Left ventricle myocardium inferior (tissue), 1 donor: ENCODE measurements at regions not wholly inside any gene's neighbourhood (a gene's known extent, or its start where the extent isn't known, plus 50 kb on each side); places are given as distances from the start of the nearest gene placed in this dataset.

Experiments used
- DNase-seq: peaks from one replicate; pipeline ENCODE4 v3.0.0-alpha.2; 2020
- H3K27ac ChIP-seq: fragments of 200-600 bp; replicated peaks from 2 replicates; pipeline ENCODE4 v1.8.0; 2021
- H3K27me3 ChIP-seq: fragments of 200-600 bp; 2 replicates; pipeline ENCODE4 v1.8.0; 2021; ENCODE audit warnings: low read depth
- H3K36me3 ChIP-seq: fragments of 200-600 bp; 2 replicates; pipeline ENCODE4 v1.8.0; 2021
- H3K4me1 ChIP-seq: fragments of 200-600 bp; 2 replicates; pipeline ENCODE4 v1.8.0; 2021
- H3K4me3 ChIP-seq: fragments of 200-600 bp; 2 replicates; pipeline ENCODE4 v1.8.0; 2021; ENCODE audit warnings: mild to moderate bottlenecking, moderate library complexity
- H3K9me3 ChIP-seq: fragments of 200-600 bp; replicated peaks from 2 replicates; pipeline ENCODE4 v1.8.0; 2021
- CTCF ChIP-seq: fragments of 200-600 bp; IDR thresholded peaks from 2 replicates; pipeline ENCODE4 v1.8.0; 2021; ENCODE audit warnings: antibody characterized with exemption, mild to moderate bottlenecking, borderline replicate concordance
- intact Hi-C: fragments of 100-400 bp; cut with micrococcal nuclease; formaldehyde crosslinking; loops from one replicate; pipeline ENCODE4 v1.11.0; 2022
- donor health status: DM: no; HTN: yes; CAD: no; lungs with severe emphysema.

GRCh38 chr1:56065729-56066128 is 513.6 kb downstream of the PLPP3 start:
- no peak overlapping the region for H3K27ac ChIP-seq
- H3K36me3 ChIP-seq, result no peaks in the 10 kb centered on the region
- DNase-seq, result no peak
- intact Hi-C loops, result no loop called here
- no peak overlapping the region for H3K4me3 ChIP-seq
- peaks cover 9% of the 10 kb centered on the region for H3K4me1 ChIP-seq
- no peak for TF ChIP-seq CTCF
- H3K9me3 ChIP-seq, result no peaks in the 10 kb centered on the region
- no peaks in the 10 kb centered on the region for H3K27me3 ChIP-seq

GRCh38 chr1:56064705-56065104 is 514.7 kb downstream of the PLPP3 start:
- H3K4me1 ChIP-seq, result peaks cover 6% of the 10 kb centered on the region
- no peak overlapping the region for H3K27ac ChIP-seq
- no peaks in the 10 kb centered on the region for H3K27me3 ChIP-seq
- DNase-seq, result no peak
- intact Hi-C loops, result no loop called here
- no peak for TF ChIP-seq CTCF
- H3K4me3 ChIP-seq, result no peak overlapping the region
- H3K9me3 ChIP-seq, result no peaks in the 10 kb centered on the region
- H3K36me3 ChIP-seq, result no peaks in the 10 kb centered on the region

- peak; percentile 47 for DNase-seq
- no peaks in the 10 kb centered on the region for H3K36me3 ChIP-seq
- no peaks in the 10 kb centered on the region for H3K27me3 ChIP-seq
- intact Hi-C loops, result no loop called here
- H3K27ac ChIP-seq, result no peak overlapping the region
- no peak overlapping the region for H3K4me3 ChIP-seq
- TF ChIP-seq CTCF, result no peak
- H3K4me1 ChIP-seq, result peaks cover 6% of the 10 kb centered on the region
- no peaks in the 10 kb centered on the region for H3K9me3 ChIP-seq
These were observed 515.9 kb downstream of the PLPP3 start for GRCh38 chr1:56063461-56063860.

- intact Hi-C loops, result no loop called here
- Histone ChIP-seq H3K36me3 (no peaks in the 10 kb centered on the region), H3K9me3 (no peaks in the 10 kb centered on the region), H3K27me3 (no peaks in the 10 kb centered on the region), H3K4me3 (no peak overlapping the region), H3K27ac (no peak overlapping the region), H3K4me1 (peaks cover 6% of the 10 kb centered on the region)
- DNase-seq, result no peak
- no peak for TF ChIP-seq CTCF
These were observed 516.7 kb downstream of the PLPP3 start for GRCh38 chr1:56062625-56063024.

GRCh38 chr1:56061824-56062223 is 517.5 kb downstream of the PLPP3 start:
- no peak for DNase-seq
- H3K27me3 ChIP-seq, result no peaks in the 10 kb centered on the region
- no peak overlapping the region for H3K4me3 ChIP-seq
- H3K9me3 ChIP-seq, result no peaks in the 10 kb centered on the region
- no peak for TF ChIP-seq CTCF
- no peaks in the 10 kb centered on the region for H3K36me3 ChIP-seq
- intact Hi-C loops, result no loop called here
- peaks cover 6% of the 10 kb centered on the region for H3K4me1 ChIP-seq
- no peak overlapping the region for H3K27ac ChIP-seq

- peaks cover 6% of the 10 kb centered on the region for H3K4me1 ChIP-seq
- no peak for DNase-seq
- H3K36me3 ChIP-seq, result no peaks in the 10 kb centered on the region
- TF ChIP-seq CTCF, result no peak
- no peaks in the 10 kb centered on the region for H3K9me3 ChIP-seq
- H3K27ac ChIP-seq, result no peak overlapping the region
- intact Hi-C loops, result no loop called here
- no peaks in the 10 kb centered on the region for H3K27me3 ChIP-seq
- H3K4me3 ChIP-seq, result no peak overlapping the region
These were observed 518.5 kb downstream of the PLPP3 start for GRCh38 chr1:56060906-56061305.
